GM03348 (cell line): ENCODE measurements at regions not wholly inside any gene's neighbourhood (a gene's known extent, or its start where the extent isn't known, plus 50 kb on each side); places are given as distances from the start of the nearest gene placed in this dataset.
"Not testable (repeated sequence)": the region's sequence is repeated elsewhere in the genome, so short reads cannot be mapped to it uniquely, and the experiment has no call there.

Experiments used
- DNase-seq: peaks from one replicate; pipeline ENCODE4 v3.0.0; 2012; ENCODE audit warnings: low spot score

DNA sequence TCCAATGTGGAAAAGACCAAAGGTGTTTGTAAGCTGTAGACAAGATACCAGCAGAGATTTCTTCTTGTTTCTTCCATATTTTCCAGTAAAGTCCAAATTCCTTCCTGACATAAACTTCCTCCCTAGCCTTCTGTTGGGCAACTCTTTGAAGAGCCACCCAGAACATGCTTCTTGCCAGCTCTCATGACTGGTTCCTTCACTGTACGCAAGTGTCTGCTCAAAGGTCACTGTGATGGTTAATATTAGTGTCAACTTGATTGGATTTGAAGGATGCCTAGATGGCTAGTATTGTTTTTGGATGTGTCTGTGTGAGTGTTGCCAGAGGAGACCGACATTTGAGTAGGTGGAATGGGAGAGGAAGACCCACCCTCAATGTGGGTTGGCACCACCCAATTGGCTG, 416.6 kb upstream of the RUNX1 start:
- DNase-seq: no peak

GRCh38 chr21:35461700-35462099, 412.6 kb upstream of the RUNX1 start:
- DNase-seq: no peak

DNA sequence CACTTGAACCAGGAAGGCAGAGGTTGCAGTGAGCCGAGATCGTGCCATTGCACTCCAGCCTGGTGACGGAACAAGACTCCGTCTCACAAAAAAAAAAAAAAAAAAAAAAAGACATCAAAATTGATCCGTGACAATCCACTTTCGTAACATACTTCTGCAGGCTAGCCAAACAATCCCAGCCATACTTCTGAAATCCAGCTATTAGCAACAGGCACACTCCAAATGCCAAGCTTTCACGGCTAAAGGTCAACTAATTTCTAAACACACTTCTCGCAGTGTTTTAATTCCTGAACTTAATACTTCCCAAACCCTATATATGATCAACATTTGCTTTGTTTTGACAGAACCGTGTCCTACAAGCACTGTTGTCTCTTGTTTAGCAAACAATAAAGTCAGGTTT, 411.3 kb upstream of the RUNX1 start:
- DNase-seq: no peak

DNA sequence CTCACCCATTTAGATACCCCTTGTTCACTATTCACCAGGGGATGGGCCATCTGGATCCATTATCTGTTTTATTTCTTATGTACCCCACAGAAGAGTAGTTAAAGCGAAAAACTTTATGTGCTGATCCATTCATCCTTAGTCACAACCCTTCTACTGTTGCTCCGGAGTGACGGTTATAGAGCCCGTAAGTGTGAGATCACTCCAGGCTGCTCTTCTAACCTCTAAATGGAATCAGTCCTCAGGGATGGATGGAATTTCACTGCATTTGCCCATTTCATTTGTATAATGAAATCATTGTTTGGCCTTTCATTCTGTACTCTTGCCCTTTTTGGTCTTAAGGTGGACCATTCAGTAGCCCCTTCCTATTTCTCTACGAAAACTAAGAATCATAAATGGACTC, 409.3 kb upstream of the RUNX1 start:
- no peak for DNase-seq

DNA sequence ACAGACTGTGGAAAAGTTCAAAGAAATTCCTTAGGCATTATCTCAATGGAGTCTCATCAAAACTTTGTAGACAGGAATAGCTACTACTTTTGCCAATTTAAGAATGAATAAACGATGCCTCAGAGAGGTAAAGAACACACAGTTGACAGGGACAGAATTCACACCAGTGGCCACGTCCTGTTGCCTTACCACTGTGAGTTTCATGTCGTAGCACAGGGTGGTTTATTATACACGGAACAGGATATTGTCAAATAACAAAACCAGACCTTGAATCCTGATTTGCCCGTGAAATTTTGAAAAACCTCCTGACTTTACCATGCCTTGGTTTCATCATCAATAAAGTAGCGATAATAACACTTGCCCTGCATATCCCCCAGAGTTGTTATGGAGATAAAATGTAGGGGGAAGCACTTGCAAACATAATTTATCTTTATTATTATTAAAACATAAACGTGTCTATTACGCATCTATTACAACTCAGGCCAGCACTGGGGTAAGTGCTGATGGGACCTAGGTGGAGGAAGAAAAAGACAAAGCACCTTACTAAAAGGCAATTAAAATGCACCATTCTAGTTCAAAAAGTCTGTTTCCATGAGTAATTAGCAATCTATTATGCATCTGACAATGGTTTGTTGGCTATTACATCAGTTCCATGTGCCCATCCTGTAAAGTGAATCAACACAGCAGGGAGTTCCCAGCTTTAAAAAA, 408.1 kb upstream of the RUNX1 start:
- no peak for DNase-seq

DNA sequence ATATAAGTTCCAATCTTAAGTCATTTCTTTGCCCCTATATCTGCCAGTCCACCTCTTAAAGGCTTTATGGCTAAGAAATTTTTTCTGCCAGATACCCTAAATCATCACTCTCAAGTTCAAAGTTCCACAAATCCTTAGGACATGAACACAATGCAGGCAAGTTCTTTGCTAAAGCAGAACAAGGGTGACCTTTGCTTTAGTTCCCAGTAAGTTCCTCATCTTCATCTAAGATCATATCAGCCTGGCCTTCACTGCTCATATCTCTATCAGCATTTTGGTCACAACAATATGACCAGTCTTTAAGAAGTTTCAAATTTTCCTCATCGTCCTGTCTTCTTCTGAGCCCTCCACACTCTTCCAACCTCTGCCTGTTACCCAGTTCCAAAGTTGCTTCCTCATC, 402.2 kb upstream of the RUNX1 start:
- DNase-seq: no peak

- no peak for DNase-seq
Measured at GRCh38 chr21:35450830-35451229, 401.7 kb upstream of the RUNX1 start.

DNA sequence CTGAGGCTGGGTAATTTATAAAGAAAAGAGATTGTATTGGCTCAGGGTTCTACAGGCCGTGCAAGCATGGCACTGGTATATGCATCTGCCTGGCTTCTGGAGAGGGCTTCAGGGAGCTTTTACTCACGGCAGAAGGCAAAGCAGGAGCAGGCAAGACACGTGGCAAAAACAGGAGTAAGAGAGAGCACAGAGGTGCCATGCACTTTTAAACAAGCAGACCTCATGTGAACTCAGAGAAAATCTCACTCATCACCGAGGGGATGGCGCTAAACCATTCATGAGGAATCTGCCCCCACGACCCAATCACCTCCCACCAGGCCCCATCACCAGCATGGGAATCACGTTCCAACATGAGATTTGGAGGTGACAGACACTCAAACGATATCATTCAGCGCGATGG, 400.7 kb upstream of the RUNX1 start:
- no peak for DNase-seq

- no peak for DNase-seq
Measured at GRCh38 chr21:35448876-35449599, 399.9 kb upstream of the RUNX1 start.

- DNase-seq: no peak
Measured at GRCh38 chr21:35444391-35444790, 395.3 kb upstream of the RUNX1 start.

DNA sequence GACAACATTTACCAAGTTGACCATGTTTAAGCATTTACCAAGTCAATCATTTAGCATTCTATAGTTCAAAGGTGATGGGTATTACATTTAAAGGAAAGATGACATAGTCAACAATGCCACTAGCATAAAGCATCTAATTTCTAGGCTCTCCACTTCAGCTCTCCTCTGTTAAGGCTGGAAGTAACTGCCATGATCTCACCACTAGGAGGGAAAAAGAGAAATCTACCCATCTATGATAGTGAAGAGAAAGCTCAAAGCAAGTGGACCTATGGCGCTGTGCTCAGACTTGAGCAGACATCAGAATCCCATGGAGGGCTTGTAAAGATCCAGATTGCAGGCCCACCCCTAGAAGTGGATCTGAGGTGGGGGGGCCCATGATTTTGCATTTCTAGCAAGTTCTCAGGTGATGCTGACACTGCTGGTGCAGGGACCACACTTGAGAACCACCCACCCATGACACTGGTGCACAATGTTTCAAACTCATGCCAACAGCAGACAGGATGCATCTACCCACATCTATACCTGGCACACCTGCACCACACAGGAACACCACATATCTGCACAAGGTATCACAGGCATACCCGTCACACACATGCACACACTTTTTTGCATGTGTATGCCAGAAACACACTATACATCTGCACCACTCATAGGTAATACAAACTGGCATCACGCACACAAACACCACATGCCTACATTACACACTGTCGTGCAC, 392.9 kb upstream of the RUNX1 start:
- no peak for DNase-seq

GRCh38 chr21:35438643-35439404, 389.7 kb upstream of the RUNX1 start:
- DNase-seq: no peak

DNA sequence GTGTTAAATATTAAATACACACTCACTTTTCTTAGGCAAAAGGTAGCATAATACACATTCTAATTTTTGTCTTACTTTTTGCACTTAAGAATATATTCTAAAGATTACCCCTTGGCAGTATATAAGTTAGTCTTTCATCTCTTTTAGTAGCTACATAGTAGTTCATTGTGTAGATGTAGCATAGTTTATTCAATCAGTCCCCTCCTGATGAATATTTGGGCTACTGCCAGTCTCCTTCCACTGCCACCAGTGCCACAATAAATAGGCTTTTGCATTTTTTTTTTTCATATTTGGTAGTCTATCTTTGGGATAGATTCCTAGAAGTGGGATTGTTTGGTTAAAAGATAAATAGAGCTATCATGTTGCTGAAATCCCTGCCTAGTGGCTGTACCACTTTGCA, 388.8 kb upstream of the RUNX1 start:
- DNase-seq: no peak

DNA sequence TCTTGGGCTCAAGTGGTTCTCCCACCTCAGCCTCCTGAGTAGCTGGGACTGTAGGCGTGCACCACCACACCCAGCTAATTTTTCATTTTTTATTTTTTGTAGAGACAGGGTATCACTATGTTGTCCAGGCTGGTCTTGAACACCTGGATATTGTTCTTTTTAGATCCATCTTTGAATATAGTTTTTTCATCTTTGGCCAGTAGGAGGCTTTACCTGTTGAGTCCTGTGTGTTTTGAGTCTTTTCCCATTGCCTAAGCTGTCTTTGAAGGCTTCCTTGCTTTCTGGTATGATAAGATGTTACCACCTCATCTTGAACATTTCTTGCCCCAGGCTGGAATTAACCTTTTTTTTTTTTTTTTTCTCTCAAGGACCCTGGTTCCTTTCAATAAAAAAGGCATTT, 387.8 kb upstream of the RUNX1 start:
- DNase-seq: no peak

DNA sequence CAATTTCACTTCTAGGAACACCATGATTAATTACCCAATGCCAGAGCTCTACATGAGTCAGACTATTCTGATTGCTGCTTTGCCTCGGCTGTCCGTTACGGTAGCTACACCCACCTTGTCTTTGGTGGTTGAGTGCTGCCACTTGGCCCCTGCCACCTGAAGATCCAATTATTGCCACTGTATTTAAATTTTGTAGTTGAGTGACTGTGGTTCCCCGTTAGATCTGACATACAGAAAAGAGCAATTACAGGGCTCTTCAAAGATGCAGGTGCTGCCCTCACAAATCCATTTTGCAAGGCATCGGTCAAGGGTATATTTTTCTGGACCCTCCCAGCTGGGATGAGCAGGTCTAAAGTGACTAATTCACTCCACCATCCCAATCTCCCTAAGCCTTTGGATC, 383.5 kb upstream of the RUNX1 start:
- DNase-seq: not testable (repeated sequence)

DNA sequence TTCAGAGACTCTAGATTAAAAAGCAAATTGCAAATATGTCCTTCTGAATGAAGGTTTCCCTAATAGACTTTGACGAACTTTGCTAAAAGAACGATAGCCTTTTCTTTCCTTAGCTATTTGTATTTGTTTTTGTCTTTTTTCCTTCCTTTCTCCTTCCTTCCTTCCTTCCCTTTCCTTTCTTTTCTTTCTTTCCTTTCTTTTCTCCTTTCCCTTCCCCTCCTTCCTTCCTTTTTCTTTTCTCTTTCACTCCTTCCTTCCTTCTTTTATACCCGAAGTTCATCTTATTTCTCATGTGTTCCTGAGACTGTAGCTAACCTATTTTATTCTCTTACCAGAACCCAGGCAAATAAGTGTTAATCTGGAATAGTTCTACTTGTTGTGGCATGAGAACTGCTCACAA, 381.2 kb upstream of the RUNX1 start:
- no peak for DNase-seq

GRCh38 chr21:35428937-35429336, 379.8 kb upstream of the RUNX1 start:
- DNase-seq: peak; percentile 39

DNA sequence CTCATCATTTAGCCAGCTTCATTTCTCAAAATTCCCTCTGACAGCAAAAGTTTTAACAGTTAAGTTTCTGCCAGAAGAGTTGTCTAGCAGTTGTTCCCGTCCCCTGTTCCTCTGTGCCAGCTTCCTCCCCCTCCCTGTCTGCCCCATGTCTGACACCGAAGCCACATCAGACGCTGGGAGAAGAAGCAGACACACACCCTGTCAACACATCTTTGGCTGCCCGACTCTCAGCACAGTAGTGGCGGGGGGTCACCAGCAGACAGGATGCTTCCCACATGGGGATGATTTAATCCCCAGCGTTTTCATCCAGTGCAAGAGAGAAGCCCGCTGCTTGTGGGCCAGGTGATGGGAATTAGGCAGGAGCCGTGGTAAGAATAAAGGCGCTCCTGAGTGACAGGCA, 379.4 kb upstream of the RUNX1 start:
- peak; percentile 67 for DNase-seq

GRCh38 chr21:35428001-35428320, 378.9 kb upstream of the RUNX1 start:
- DNase-seq: peak; percentile 53

DNA sequence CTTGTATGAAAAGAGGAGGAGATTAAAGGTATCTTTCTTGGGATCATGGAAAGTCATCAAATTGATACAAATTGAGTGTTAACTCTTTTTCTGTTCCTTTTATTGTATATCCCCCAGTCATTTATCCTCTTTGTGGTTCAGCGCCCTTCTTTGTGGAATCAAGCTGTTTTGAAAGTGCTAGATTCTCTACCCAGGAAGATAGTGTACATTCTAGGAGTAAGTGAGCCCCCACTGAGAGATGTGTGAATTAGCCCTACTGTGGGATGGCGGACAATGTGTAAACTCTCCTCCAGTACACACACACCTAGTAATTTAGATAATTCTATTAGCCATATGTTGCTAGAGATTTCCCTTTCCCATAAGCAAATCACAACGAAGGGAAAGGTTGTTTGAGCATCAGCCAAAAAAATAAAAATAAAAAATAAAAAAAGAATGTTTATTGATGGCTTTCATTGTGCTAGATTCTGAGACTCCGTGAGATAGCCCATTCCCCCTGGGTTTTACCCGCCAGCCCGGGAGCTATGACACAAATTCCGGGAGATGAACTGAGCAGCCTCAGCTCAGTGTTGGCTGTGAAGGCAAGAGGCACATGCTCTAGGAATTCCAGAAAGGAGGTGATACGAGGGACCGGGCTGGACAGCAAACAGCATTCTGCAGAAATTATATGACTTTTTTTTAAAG, 378.4 kb upstream of the RUNX1 start:
- DNase-seq: peak; percentile 53

GRCh38 chr21:35426897-35427296, 377.8 kb upstream of the RUNX1 start:
- DNase-seq: no peak

DNA sequence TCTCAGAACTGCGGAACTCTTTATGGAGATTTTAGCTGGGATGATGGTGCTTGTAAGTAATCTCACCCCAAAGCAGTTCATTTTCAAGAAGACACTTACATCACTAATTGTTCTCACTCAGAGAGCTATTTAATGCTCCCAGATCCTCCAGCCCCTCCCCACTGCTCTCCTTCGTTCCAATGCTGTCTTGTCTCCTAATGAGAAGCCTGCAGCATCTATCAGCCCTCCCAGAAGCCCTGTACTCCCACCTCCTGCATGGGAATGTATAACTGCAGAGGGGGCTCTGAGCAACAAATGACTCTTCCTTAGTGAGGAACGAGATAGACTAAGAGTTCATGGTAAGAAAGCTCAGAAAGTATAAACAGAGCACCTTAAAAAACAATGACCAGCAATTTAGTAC, 377.4 kb upstream of the RUNX1 start:
- no peak for DNase-seq
